Lower lobe of right lung (tissue), 2 donors: ENCODE measurements at regions not wholly inside any gene's neighbourhood (a gene's known extent, or its start where the extent isn't known, plus 50 kb on each side); places are given as distances from the start of the nearest gene placed in this dataset.

Experiments used
- ATAC-seq, 2 donors: fragments of 200-7000 bp; cut with Tn5 transposase; one replicate each; pipeline ENCODE4 v1.9.1; 2020 to 2022; ENCODE audit warnings: mild to moderate bottlenecking in 2 of 2, moderate library complexity in 2 of 2
- DNase-seq: peaks from one replicate; pipeline ENCODE4 v3.0.0-alpha.2; 2020
- H3K27ac ChIP-seq: fragments of 200-600 bp; one replicate; pipeline ENCODE4 v1.8.0; 2022
- H3K27me3 ChIP-seq: fragments of 200-600 bp; one replicate; pipeline ENCODE4 v1.8.0; 2022; ENCODE audit warnings: low read depth
- H3K36me3 ChIP-seq: fragments of 200-600 bp; one replicate; pipeline ENCODE4 v1.8.0; 2022; ENCODE audit warnings: mild to moderate bottlenecking
- H3K4me1 ChIP-seq: fragments of 200-600 bp; one replicate; pipeline ENCODE4 v1.8.0; 2022
- H3K4me3 ChIP-seq: fragments of 200-600 bp; one replicate; pipeline ENCODE4 v1.8.0; 2022; ENCODE audit warnings: mild to moderate bottlenecking
- H3K9me3 ChIP-seq: fragments of 200-600 bp; one replicate; pipeline ENCODE4 v1.8.0; 2022
- CTCF ChIP-seq: fragments of 200-600 bp; IDR thresholded peaks from one replicate; pipeline ENCODE4 v1.8.0; 2022; ENCODE audit warnings: antibody characterized with exemption, mild to moderate bottlenecking
- intact Hi-C: fragments of 100-400 bp; cut with DNase I; formaldehyde crosslinking; loops from one replicate; pipeline ENCODE4 v1.11.0; 2022
- donor health status: DM: no; HTN: yes; CAD: no; lungs with severe emphysema.

- Histone ChIP-seq H3K27ac (no peak overlapping the region), H3K36me3 (no peaks in the 10 kb centered on the region), H3K4me3 (no peak overlapping the region), H3K27me3 (no peaks in the 10 kb centered on the region), H3K9me3 (peaks cover 4% of the 10 kb centered on the region), H3K4me1 (peaks cover 9% of the 10 kb centered on the region)
- peak; percentile 67 to 69 for ATAC-seq
- intact Hi-C loops, result no loop called here
- TF ChIP-seq CTCF, result no peak
- DNase-seq, result peak; percentile 70
Observed at GRCh38 chr6:170030821-170031471, 259.9 kb downstream of the DLL1 start.

GRCh38 chr6:170030284-170030815 lies 260.5 kb downstream of the DLL1 start:
- TF ChIP-seq CTCF, result no peak
- DNase-seq (no peak), ATAC-seq (no peak)
- Histone ChIP-seq H3K9me3 (peaks cover 4% of the 10 kb centered on the region), H3K4me3 (no peak overlapping the region), H3K36me3 (no peaks in the 10 kb centered on the region), H3K27me3 (no peaks in the 10 kb centered on the region), H3K27ac (no peak overlapping the region), H3K4me1 (peaks cover 12% of the 10 kb centered on the region)
- intact Hi-C loops, result no loop called here

- DNase-seq (no peak), ATAC-seq (no peak)
- H3K27ac ChIP-seq, result no peak overlapping the region
- H3K27me3 ChIP-seq, result no peaks in the 10 kb centered on the region
- no peak overlapping the region for H3K4me3 ChIP-seq
- H3K36me3 ChIP-seq, result no peaks in the 10 kb centered on the region
- peaks cover 15% of the 10 kb centered on the region for H3K4me1 ChIP-seq
- no peak for TF ChIP-seq CTCF
- H3K9me3 ChIP-seq, result peaks cover 4% of the 10 kb centered on the region
- intact Hi-C loops, result no loop called here
Observed at GRCh38 chr6:170029416-170030283, 261.2 kb downstream of the DLL1 start.

- peaks cover 15% of the 10 kb centered on the region for H3K4me1 ChIP-seq
- DNase-seq, result no peak
- H3K4me3 ChIP-seq, result no peak overlapping the region
- no peak overlapping the region for H3K27ac ChIP-seq
- no peak for ATAC-seq
- H3K27me3 ChIP-seq, result peaks cover under 1% of the 10 kb centered on the region
- intact Hi-C loops, result no loop called here
- peaks cover 4% of the 10 kb centered on the region for H3K9me3 ChIP-seq
- no peaks in the 10 kb centered on the region for H3K36me3 ChIP-seq
- no peak for TF ChIP-seq CTCF
Observed at GRCh38 chr6:170028629-170029345, 262.1 kb downstream of the DLL1 start.

GRCh38 chr6:170027647-170028043 lies 263.2 kb downstream of the DLL1 start:
- H3K36me3 ChIP-seq, result no peaks in the 10 kb centered on the region
- intact Hi-C loops, result no loop called here
- no peak overlapping the region for H3K27ac ChIP-seq
- no peak for ATAC-seq
- TF ChIP-seq CTCF, result no peak
- no peaks in the 10 kb centered on the region for H3K9me3 ChIP-seq
- peaks cover 11% of the 10 kb centered on the region for H3K27me3 ChIP-seq
- DNase-seq, result no peak
- H3K4me3 ChIP-seq, result no peak overlapping the region
- H3K4me1 ChIP-seq, result peaks cover 15% of the 10 kb centered on the region
